Occipital lobe (tissue), 1 donor: ENCODE measurements at regions not wholly inside any gene's neighbourhood (a gene's known extent, or its start where the extent isn't known, plus 50 kb on each side); places are given as distances from the start of the nearest gene placed in this dataset.
"Not testable (repeated sequence)": the region's sequence is repeated elsewhere in the genome, so short reads cannot be mapped to it uniquely, and the experiment has no call there.

ENCODE experiments used
- DNase-seq: peaks from one replicate; lab custom pipeline; 2025; lab: John Stamatoyannopoulos, UW

DNA sequence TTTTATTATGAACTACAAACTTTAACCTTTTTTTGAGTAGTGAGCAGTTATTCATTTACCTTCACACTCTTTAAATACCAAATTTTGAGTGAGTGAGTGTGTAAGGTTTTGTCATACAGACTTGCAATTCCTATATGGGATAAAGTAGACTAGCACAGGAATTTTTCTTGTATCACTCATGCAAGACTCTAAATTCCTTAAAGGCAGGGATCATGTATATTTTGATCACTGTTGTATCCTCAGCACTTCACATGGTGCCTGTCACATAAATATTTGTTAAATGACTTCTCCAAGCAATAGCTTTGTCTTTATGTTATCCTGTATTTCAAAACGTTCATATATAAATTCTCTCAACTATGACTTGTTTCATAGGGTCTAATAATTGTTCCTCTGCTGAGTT is 119.1 kb upstream of the NBPF19 start:
- DNase-seq = not testable (repeated sequence)

DNA sequence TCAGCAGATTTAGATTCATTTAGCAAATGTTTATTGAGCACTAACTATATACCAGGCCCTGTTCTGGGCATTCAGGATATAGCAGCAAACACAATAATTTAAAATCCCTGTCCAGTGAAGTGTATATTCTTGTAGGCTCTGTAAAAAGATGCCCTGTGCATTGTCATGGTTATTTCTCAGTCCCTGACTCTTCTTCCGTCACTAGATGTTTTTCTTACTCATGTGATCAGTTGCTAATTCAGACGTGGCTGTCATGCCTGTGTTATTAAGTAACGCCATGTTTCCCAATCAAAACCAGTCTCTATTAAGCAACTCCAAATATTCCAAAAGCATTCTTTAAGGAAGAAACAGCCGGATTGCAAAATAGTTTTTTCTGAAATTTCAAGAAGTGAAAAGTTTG is 118.7 kb upstream of the NBPF19 start:
- DNase-seq = not testable (repeated sequence)

DNA sequence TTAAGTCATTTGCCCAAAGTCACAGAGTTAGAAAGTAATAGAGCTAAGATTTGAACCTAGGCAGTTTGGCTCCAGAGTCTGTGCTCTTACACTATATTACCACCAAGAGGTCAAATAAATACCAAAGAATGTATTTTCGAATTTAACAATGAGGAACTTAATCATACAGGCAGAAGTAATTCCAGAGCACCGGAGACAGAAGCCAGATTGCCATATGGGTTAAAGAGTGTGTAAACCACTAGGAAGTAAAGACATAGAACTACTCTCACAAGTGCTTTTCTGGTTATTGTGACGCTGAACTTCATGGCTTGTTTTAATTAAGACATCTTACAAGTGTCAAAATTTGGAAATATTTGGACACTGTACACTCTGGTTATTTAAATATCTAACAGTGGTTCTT is 114.5 kb upstream of the NBPF19 start:
- not testable (repeated sequence) for DNase-seq

DNA sequence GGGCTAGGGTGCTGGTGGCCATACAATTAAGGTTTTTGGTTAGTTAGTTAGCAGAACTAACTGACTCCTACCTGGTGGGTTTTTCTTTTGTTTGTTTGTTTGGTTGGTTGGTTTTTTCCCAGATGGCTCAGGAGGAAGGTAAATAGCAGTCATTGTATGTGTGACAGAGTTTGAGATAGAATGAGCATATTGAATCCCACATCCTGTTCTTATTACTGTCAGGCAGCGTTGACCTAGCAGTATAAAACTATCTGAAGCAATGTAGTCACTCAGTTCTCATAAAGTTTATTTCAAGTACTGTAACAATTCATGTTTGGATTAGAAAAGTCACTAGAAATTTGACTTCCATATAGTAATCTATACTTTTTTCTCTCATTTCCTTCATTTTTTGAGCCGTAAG is 113.5 kb upstream of the NBPF19 start:
- not testable (repeated sequence) for DNase-seq

DNA sequence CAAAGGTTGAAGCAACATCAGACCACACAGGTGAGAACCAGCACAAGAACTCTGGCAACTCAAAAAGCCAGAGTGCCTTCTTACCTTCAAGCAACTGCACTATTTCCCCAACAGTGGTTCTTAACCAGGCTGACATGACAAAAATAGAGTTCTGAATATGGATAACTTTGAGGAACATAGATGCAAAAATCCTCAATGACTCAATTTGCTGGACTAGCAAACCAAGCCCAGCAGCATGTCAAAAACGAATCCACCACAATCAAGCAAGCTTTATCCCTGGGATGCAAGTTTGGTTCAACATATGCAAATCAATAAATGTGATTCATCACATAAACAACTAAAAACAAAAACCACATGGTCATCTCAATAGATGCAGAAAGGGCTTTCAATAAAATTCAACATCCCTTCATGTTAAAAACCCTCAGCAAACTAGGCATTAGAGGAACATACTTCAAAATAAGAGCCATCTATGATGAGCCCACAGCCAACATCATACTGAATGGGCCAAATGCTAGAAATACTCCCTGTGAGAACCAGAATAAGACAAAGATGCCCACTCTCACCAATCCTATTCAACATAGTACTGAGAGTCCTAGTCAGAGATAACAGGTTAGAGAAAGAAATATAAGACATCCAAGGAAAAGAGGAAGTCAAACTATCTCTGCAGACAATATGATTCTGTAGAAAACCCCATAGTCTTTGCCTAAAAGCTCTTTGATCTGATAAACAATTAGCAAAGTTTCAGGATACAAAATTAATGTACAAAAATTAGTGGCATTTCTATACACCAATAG is 110.5 kb upstream of the NBPF19 start:
- DNase-seq = not testable (repeated sequence)

DNA sequence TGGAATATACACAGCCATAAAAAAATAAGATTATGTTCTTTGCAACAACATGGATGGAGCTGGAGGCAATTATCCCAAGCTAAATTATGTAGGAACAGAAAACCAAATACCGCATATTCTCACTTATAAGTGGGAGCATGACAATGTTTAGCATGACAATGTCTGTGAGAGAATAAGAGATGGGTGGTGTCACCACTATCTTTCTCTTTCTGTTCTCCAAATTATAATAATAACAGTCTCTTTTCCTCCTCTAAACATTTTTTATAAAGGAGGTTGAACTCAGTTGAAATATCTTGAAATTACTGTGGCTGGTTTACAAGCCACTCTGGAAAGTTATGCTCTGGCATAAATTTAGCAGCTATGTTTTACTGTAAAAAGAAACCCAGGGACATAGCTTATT is 108.4 kb upstream of the NBPF19 start:
- DNase-seq = not testable (repeated sequence)

DNA sequence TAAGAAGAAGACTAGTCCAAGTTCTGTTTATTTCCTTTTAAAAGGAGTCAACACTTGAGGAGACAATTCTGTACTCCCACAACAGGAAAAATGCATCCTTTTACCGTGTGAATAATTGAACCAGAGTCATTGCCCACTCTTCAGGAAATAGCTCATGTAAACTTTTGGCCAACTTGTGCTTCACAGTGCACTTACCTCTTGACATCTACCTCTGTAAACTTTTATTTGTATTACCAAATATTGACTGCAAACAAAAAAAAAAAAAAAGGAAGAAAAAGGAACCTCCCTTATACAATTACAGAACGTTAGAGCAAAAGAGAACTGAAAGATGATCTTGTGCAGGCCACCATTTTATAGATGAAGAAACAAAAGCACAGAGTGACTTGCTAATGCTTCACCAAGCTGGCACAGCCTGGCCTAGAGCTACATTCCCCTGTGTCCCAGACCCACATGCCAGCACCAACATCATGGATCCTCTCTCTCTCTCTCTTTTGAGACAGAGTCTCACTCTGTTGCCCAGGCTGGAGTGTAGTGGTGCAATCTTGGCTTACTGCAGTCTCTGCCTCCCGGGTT is 107.3 kb upstream of the NBPF19 start:
- not testable (repeated sequence) for DNase-seq

DNA sequence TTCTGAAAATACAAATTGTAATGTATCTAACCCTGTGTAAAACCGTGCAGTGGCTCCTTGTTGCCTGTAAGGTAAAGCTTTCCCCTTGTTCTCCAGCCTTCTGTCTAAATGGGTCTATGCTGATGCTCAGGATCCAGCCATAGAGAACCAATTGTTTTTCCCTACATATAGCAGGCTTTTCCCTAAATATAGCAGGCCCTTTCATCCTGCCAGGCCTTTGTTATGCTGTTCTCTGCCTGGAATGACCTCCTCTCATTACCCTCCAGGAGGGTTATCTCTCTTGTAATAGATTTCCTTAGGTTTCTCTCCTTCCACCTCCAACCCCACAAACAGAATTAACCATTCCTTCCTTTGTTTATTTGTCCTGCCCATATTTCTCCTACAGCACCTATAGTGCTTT is 106.5 kb upstream of the NBPF19 start:
- not testable (repeated sequence) for DNase-seq

DNA sequence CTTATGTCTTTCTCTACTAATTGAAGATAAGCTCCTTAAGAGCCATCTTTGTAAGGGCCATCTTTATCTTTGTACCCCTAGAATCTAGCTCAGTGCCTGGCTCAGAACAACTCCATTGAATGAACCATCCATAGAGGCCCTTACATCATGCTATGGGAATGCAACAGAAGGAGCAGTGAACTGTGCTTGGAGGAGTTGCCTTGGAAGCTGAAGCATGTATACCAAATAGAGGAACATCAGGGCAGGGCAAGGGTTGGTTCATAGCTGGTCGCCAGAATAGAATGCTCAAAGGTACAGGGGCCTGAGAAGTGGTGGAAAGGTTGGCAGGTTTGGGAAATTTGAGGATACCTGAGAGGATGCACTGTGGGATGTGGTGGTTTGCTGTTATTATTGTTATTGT is 105.8 kb upstream of the NBPF19 start:
- DNase-seq = not testable (repeated sequence)

DNA sequence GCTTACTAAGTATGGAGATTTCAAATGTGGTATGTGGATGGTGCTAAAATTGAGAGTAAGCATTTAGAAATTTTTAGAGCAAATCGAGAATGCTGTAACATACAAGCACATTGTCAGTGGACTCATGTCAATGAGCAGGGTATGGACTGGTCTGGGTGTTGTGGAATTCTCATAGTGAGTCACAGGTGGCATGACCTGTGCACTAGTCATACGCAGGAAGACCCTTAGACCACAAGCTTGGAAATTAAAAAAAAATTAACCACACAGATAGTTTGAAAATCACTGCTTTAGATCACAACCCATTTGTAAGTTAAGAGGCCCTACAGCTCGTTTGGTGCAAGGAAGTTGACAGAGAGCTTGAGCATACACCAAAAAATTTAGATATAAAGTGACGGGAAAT is 102.9 kb upstream of the NBPF19 start:
- not testable (repeated sequence) for DNase-seq

DNA sequence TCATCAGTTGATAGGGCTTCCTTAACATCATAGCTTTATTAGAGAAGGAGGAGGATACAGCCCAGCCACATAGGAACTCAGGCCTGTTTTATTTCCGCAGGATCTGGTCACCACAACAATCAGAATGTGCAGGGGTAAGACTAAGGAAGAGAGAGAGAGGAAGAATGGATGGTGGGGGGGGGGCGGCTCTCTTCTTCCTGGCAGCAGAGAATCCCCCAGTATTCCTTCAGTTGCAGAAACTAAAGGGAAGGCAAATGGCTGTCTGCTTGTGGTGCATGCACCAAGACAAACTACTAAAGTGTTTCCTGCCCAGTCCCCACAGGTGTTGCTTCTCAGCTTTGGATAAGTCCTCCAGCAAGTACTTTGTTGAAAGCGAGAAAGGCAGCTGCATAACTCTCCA is 96.4 kb upstream of the NBPF19 start:
- DNase-seq = not testable (repeated sequence)

DNA sequence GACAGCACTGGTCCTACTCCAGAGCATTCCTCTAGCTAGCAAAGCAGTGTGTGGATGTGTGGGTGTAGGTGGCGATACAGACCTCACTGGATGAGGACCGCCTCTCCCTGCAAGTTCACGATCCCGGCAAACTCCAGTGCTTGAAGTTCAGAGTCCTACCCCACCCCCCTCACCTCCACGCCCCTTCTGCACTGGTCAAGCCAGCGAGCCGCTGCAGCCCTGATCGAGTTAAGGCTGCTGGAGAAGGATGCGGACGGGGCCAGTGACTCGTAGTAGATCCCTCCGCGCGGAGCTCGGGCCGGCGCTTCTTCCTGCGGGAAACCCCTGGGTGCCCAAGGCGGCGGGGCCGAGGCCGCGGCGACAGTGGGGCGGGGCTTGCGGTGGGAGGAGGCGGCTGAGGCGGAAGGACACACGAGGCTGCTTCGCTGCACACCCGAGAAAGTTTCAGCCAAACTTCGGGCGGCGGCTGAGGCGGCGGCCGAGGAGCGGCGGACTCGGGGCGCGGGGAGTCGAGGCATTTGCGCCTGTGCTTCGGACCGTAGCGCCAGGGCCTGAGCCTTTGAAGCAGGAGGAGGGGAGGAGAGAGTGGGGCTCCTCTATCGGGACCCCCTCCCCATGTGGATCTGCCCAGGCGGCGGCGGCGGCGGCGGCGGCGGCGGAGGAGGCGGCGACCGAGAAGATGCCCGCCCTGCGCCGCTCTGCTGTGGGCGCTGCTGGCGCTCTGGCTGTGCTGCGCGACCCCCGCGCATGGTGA is 84.5 kb upstream of the NBPF19 start:
- DNase-seq = peak; percentile 32

DNA sequence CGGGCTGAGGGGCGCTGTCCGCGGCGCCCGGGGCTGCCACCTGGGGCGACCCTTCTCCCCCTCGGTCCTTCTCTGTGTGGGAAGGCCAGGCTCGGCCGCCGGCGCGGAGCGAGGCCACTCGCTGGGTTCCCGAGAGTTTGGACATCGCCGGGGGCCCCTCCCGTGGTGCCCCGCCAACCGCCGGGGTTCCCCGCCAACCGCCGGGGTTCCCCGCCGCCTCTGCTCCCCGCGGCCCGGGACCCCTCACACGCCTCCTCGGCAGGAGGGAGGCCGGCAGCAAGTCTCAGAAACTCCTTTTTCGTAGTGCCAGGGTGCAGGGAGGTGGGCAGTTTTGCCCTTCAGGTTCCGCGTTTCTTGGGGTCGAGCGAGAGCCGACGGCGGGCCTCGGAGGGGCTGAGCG is 83.9 kb upstream of the NBPF19 start:
- not testable (repeated sequence) for DNase-seq

DNA sequence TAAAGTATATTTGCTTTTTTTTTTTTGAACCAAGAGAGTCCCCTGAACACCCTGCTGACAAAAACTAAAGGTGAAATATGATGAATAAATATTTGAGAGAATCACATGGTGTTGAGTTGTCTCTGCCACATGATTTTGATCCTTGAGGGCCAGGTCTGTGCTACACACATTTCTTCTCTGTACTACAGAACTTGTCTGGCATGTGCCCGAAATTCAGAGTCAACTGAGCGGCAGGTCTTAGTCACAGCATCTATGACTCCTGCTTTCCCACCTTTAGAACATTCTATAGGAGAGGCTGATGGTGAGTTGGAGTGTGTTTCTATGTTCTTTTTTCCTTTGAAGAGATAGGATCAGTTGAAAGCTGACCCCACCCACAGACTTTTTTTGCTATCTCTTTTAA is 79.0 kb upstream of the NBPF19 start:
- DNase-seq = not testable (repeated sequence)

DNA sequence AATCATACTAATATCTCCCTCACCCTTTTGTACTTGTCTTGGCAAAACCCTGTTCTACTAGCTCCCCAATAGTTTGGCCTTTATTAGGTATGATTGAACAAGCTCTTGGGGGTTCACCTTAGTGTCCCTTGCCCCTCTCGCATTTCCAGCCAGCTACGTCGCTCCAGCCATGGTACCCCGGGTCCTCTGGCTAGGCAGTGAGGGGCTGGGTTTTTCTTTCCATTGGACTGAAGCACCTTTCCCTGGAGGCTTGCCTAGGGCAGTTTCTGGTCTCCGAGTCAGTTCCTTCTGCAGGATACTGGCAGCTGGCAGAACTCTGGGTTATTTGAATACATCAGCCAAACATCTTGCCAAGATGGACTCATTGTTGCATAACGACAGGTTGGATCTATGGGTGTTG is 76.3 kb upstream of the NBPF19 start:
- not testable (repeated sequence) for DNase-seq

DNA sequence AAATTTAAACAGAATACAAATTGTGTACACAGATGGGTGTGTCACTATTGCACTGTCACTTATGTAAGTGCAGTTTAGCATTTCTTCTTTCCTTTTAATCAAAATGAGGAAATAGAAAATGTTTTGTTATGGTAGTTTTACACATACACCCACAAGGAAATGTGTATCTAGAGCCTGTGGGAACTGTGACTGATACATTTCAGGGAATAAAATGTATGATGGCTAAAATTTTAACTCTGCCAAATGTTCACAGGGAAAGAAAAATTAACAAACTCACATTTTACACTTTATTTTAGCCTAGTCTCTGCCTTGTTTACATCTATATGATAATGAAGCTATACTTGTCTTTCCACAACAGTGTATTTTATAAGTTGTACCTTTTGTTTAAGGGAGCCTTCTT is 66.4 kb upstream of the NBPF19 start:
- DNase-seq = not testable (repeated sequence)

DNA sequence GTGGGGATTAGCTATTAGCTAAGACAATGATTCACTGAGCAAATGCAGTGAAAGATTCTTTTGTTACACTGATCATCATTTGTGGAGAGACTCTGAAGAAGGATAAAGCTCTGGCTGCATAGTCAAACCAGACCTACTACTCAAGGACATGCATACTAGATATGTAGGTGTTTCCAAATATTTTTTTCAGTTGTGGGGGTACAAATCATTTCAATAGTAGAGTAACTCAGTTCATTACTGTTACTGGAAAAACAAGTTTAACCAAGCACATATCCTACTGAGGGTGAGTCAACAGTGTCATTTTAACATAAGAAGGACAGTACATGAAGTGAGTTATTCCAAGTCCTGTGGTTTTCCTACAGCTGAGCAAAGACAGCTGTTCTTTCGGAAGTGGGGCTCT is 59.5 kb upstream of the NBPF19 start:
- not testable (repeated sequence) for DNase-seq

DNA sequence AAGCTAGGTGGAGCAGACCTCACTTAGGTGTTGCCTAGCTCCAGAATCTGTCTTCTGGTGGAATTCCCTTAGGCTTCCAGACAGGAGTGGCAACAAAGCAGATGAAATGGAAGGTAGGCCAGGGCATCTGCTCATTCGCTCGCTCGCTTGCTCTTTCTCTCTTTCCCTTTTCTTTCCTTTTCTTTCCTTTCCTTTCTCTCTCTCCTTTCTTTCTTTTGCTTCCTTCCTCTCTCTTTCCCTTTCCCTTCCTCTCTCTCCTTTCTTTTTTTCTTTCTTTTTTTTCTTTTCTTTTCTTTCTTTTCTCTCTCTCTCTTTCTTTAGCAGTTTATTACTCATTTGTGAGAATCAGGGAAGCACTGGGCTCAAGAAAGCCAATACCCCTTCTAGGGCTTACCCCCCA is 56.1 kb upstream of the NBPF19 start:
- not testable (repeated sequence) for DNase-seq

DNA sequence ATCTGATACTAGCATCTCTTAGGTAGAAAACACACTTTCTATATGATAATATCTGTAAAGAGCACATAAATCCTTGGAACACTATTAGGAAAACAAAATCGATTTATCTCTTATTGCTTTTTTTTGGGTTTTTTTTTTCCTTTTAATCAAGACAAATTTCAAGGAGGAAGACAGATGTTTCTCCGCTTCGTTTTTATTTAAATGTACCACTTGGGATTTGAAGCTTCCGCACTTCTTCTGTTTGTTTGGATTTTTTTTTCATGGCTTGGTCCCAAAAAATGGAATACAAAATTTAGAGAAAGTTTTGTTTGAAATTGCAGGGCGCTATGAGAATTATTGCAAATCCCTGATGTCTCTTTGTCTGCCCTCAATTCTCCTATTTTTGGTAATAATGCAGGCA is 51.7 kb upstream of the NBPF19 start:
- DNase-seq = not testable (repeated sequence)
